Heart left ventricle (tissue), 13 donors: ENCODE measurements at regions not wholly inside any gene's neighbourhood (a gene's known extent, or its start where the extent isn't known, plus 50 kb on each side); places are given as distances from the start of the nearest gene placed in this dataset.

Source experiments
- CTCF ChIP-seq, 12 donors: fragments of 200-600 bp; sonication (generic) in 4 of 12; IDR thresholded peaks; one replicate each; pipeline versions ENCODE4 v1.5.0 to v1.8.0; 2018 to 2022; ENCODE audit warnings: antibody characterized with exemption in 12 of 12, mild to moderate bottlenecking in 5 of 12
- POLR2A ChIP-seq, 2 donors: fragments of 450-650 bp; IDR thresholded peaks; one replicate each; pipeline ENCODE4 v1.6.1; 2017; ENCODE audit warnings: antibody characterized with exemption in 2 of 2, mild to moderate bottlenecking in 2 of 2, moderate library complexity in 2 of 2
- donor health status: ischemic (EF 13 %, LVEDD 7.1; RV severe dilation, severe dysfunction).
- donor health status: DM: no; HTN: yes; CAD: no.
- donor health status: DM: no; HTN: no; CAD: no.
- donor health status: ischemic (EF 25% LVEDD 6.9; RV normal size, moderate dysfunction).
- donor health status: ischemic (EF 25% LVEDD 5.7; RV mildly dilated, moderate dysfunction).
- donor health status: ischemic (EF 35%, LVEDD 5.7; RV mildly dilated, moderate dysfunction).
- donor health status: nonischemic (EF 11% LVEDD 7.7; RV severe dilation, severe dysfunction).
- donor health status: DM: yes; HTN: yes; CAD: no.
- donor health status: PGD.
- donor health status: ischemic (EF 29% LVEDD 5.4; RV normal size, mild dysfunction).
- donor health status: nonischemic (EF 23%, LVEDD 6.1; RV moderate dilation, normal function).

- TF ChIP-seq CTCF (IDR thresholded peaks at IDR 0.05) (no peak), POLR2A (IDR thresholded peaks at IDR 0.05) (no peak)
Measured at GRCh38 chr5:63293317-63293716, 668.9 kb downstream of the HTR1A start.
